GM18508 (cell line): ENCODE measurements at regions not wholly inside any gene's neighbourhood (a gene's known extent, or its start where the extent isn't known, plus 50 kb on each side); places are given as distances from the start of the nearest gene placed in this dataset.

Experiments
- ATAC-seq: cut with Tn5 transposase; IDR thresholded peaks from one replicate; pipeline ENCODE4 v1.9.1; 2021; ENCODE audit warnings: moderate number of reproducible peaks; ENCODE audit not compliant: insufficient read depth, unreplicated experiment

DNA sequence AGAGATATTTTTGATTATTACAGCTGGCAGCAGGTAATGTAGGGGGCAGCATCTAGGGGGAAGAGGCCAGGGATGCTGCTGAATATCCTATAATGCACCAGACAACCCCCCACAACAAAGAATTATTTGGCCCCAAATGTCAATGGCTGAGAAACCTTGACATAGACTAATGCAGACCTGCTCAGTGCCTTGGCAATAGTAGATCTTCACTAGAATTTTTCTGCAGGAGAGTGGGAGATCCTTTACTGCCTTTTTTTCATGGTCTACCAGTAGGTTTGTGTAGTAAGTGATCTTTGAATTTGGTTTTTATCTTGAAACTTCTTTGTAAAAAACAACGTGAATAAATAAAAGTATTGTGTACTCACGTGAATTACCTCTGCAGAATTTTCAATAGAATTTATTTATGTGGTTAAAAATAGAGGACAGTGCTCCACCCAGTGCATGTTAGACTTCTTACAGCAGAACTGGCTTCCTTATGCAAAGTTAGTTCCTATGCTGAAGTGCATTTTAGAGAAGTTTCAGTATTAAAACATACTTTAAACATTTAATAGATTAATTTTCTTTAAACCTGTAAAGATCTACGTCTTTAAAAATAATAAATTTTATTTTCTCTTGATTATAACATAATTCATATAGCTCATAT is 199.6 kb upstream of the HDAC9 start:
- no peak for ATAC-seq

DNA sequence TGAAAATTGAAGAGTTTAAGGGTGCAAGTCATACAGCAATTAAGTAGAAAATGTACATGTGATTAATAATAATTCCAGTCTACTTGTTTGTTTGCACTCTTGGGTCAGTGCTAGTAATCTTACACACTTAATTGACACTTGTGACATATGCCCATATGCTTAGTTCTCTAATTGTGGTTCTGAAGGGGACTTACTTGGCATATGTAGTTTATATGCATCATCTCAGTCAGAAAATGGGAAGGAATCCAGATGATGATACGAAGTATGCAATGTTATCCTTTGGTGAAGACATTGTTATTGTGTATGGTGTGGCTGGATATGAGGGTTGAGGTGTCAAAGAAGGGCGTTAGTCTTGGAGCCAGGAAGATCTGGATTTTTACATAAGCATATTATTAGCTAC is 193.5 kb upstream of the HDAC9 start:
- no peak for ATAC-seq

DNA sequence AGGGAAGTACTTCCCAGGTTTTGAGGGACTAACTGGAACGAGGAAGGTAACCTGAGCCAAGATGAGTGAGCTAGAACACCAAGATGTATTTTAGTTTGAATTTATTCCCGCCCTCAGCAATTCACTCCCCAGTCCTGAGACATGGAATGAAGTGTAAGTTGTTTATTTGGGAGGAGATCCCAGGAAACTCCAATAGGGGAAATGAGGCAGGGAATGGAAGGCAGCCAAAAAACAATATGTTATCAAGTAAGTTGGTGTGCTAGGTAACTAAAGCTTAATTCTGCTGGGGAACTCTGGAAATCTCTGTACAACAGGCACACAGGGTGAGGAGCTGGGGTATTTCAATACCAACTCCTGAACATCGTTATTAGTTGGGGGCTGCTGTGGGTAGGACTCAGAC is 189.7 kb upstream of the HDAC9 start:
- ATAC-seq, result no peak

DNA sequence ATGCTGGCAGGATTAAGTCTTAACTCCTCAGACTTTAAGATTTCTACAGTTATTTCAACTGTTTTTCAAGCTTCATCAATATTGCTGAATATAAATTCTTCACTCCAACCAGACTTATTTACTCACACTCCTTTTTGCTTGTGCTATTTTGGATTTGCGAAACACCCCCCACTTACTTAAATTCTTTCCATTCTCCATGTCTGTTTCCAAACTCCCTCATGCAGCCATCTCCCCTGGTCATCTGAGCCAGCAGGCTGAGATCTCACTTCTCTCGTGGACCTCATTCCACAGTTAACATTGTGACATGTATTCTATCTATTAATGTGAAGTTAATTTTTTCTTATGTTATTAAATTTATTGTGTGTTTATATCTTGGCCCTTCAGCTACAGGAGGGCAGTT is 188.9 kb upstream of the HDAC9 start:
- ATAC-seq, result no peak

DNA sequence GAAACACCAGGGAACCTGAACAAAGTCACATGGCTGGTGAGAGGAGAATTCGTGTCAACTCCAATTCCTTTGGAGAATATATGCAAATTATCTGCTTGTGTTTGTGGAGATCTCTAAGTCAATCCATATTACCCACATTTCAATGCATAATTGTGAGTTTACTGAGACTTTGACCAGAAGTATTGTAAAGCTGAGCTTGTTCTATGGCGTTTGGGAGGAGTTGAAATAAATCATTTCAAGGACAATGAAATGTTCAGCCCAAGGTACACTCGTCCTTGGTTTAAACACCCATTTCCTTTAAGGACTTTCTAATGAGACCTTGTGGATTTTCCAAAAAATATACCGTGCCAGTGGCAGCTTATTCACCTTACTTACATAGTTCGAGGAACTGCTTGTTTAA is 186.6 kb upstream of the HDAC9 start:
- ATAC-seq, result no peak

DNA sequence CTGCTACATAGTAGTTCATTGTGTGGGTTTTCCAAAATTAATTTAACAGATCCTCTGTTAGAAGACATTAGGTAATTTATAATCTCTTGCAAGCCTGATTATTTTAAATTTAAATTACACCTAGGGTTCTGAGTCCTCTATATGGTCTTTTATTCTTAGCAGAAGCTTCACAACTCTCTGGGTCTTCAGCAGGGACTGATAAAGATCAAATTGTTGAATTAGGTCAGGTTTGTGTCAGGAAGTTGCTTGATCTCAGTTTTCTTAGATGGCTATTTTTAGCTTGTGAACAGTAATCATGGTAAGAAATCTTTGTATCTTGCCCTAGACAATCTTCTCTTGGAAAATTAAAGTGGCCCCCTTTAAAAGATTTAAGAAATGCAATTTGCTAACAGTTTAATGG is 183.1 kb upstream of the HDAC9 start:
- no peak for ATAC-seq

DNA sequence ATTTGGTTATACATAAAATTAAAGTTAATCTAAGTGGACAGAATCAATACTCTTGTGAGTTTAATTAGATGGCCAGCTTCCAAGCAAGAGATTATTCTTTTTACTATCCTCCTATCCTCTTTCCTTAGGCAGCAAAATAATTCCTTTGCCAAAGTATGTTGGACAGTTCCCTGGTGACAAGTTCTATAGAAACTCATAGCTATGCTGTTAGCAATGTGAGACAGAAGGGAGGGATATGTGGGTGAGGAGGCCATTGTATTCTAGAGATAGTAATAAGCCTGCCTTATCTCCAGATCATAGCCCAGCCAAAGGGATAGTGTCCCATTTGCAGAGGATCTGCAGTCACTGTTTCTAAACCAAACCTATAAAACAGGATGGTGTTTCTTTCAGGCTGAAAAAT is 181.6 kb upstream of the HDAC9 start:
- ATAC-seq, result no peak

DNA sequence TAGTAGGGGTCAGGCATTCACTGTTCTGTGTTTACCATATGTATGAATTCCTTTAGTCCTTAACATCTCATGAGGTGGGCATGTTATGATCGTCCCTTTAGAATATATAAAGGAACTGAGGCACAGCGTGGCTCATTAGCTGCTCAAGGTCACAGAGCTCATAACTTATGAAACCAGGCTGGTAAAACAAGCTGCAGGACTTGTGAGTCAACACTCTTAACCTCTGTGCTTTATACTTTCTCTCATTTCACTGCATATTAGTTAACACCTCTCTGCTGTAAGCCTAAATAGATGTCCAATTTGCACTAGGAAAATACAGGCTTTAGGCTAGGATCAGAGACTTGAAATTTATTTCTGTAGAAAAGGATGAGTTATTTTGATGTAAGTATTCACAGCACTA is 180.3 kb upstream of the HDAC9 start:
- ATAC-seq, result no peak

DNA sequence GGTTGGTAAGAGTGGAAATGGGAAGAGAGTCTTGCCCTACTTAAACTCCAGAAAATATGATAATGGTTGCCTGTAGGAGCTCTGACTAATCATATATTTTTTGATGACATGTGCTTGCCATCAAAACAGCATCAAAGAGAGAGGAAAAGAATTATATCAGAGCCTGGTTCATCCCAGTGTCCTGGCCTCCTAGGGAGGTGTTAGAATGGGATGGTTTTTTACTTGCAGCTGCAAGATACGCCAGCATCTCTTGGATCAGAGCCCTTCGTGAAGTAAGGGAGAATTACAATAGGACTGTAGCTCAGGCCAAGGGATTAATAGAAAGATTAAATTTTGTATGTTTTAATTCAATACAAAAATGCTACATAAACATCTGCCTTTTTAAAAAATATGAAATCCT is 177.6 kb upstream of the HDAC9 start:
- no peak for ATAC-seq

DNA sequence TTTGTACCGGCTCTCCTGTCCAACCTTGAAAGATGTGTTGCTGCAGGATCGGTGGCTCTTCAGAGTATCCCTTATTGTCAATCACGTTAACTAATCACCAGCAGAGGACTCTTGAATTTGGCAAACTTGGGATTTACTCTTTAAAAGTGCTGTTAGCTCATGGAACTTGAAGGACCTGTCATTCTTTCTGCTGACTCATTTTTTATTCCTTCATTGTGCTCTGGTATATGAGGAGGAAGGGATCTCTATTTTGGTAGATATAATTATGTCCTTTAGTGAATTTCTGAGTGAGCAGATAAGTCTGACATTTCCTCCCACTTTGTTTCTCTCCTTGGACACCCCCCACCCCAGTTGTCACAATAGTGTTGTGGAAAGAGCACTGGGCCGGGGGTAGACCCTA is 175.1 kb upstream of the HDAC9 start:
- ATAC-seq, result no peak

DNA sequence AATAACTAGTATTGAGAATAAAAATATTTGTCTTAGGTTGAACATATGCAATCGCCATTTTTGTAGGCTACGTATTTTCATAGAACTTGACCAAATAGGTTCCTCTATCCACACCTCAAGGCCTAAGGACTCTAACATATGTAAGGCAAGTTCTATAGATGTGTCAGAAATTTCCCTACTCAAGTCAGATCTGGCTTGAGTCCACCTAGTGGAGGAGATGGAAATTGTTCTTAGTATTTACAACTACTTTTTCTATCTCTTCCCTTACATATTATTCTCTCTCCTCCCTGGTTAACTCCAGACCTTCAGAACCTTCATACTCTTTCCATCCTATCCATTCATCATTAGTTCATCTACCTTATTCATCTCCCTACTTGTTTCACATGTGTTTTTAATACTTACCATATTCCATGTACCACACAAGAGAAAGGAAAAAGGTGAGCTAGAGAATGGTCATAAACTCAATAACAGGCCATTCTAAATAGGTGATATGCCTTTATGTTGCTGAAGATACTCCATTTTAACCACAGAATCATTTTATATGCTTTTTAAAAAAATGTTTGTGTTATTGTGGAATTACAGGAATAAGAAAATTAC is 174.5 kb upstream of the HDAC9 start:
- ATAC-seq, result peak; percentile 79

DNA sequence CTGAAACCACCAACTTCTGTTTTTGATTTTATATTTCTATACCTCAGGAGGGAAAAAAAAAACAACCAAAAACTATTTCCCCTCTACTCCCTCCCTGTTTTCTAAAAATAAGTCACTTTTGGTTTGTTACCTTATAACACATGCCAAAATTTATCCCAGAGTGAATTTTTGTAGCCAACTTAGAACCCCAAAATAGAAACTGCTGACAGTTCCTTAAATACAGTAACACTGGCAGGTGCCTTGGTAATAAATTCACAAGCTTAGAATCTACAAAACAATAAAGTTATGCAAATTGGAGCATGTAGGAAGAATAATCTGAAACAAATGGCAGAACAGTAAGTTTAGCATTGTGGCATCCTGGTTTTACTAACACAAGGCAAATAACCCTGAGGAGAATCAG is 165.0 kb upstream of the HDAC9 start:
- no peak for ATAC-seq

DNA sequence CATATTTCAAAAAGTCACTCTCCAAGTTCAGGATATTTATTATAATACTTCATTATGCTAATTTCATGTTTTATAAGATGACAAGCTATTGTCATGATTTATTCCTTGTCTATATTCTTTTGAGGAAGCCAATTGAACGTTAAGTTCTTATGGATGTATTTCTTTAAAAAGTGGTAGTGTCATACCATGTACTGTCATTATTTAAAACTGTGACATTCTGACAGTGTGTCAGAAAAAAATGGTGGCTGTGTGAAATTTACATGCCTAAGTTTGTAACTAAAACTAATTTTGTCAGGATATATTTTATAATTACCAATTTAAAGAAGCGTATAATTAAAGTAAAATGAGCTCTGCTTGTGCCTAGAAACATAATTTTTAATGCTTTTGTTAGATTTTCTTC is 158.9 kb upstream of the HDAC9 start:
- ATAC-seq, result no peak

DNA sequence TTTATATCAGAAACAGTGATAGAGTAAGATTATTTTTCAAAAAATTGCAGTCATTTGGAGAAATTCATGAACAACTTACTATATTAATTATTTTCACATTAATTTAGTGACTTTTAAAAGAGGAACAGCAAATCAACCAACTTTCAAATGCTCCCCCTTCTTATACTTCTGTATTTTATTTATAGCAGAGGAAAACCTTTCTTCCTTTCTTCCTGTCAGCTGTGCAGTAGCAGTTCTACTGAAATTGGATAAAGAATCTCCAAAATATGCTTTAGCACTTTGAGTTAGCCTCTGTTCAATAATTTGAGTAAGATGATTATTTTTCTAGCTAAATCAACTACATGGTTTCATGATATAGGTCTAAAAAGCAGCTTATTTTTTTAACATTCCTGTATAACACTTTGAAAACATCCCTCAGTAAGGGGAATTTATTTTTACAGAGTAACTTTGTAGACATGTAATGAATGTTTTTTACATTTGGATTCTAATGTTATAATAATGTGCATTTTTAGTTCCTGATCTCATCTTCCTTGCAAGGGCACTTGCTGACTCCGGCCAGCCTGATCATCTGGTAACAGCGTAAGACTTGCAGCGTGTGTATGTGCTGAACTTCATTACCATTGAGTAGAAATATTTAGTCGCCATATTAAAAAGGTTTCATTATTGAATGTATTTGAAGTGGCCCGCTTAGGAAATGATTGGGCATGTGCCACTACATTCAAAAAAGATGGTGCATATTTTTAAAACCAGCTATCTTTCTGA is 158.3 kb upstream of the HDAC9 start:
- no peak for ATAC-seq

DNA sequence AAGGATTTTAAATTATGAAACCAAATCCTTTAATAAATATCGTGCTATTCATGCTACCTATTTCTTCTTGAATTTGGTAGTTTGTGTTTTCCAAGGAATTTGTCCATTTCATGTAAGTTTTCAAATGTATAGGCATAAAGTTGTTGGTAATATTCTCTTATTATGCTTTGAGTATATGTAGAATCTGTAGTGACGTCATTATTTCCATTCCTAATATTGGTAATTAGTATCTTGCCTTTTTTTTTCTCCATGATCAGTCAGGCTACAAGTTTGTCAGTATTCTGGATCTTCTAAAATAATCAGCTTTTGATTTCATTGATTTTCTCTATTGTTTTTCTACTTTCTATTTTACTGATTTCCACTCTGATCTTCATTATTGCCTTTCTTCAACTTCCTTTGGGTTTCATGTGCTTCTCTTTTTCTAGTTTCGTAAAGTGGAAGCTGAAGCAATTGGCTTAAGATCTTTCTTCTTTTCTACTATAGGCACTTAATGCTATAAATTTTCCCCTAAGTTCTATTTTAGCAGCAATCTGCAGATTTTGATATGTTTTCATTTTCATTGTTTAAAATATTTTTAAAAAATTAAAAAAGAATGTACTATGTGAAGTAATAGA is 156.5 kb upstream of the HDAC9 start:
- ATAC-seq, result no peak

DNA sequence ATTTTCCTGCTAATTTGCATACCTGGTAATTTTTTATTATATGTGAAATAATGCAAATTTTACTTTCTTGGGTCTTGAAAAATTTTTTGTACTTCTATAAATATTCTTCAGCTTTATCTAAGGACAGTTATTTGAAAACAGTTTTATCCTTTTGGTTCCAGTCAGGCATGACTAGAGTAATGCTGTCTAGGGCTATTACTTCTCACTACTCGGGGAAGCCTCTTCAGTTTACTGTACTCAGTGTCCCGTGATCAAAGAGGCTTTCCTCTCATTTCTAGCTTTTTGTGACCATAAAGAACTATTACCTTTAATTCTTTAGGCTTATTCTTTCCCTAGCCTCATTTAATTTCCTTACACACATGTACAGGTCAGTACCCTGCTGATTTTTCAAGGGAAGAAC is 153.8 kb upstream of the HDAC9 start:
- no peak for ATAC-seq

DNA sequence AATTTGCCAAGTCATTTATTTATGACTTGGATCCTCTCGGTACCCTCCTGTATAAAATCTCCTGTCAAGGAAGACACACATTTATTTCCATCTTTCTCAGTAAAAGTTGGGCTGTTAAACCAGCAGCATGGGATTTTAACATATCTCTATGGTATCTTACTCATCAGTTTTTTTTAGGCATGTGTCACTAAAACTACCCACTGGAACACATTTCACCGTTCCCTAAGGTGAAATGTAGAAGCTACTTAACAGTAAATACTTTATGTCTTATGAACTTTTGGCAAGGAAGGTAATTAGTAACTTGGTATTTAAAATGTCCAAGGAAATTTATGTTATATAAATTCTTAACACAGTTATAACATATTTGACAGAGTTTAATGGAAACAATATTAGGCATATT is 152.5 kb upstream of the HDAC9 start:
- ATAC-seq, result no peak

DNA sequence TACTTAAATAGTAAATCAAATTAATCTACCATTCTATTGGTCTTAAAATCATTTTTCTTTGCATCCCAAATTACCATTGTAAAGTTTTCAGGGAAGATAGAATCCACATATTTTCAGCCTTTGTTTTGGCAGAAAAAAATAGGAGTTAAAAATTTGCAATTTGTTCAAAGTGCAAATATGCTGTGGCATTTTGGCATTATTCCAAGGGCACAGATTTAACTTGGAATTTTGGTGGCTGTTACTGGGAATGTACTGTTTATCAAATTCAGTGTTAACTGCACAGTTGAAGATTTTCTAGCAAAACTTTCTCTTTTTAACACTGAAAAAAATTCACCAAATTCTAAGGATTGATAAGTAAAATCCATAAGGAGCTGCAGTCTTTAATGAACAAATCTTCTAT is 151.0 kb upstream of the HDAC9 start:
- ATAC-seq, result no peak

DNA sequence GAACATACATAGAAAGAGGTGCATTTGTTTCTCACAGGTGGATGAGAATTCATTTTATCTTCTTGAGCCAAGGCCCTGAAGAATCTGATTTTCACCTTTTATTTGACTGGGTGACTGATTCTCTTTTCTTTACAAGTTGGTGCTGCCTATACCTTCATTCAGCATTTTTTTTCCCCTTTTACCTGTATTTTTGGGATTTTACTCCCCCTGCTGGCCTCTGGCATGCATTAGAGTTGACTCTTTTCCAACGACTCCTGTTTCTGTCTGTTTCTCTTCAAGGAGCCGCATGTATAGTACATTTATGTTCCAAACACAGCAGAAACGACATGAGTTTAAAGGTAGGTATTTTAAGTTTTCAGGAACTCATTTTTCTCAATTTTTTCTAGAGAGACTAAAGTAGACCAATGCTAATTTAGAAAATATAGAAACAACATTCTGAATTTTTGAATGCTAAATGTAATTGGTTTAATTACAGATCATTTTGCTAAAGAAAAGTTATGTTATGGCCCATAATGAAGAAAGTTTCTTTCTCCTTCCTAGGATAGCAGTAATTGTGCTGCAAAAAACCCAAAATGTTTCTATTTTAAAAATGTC is 149.8 kb upstream of the HDAC9 start:
- ATAC-seq, result no peak

DNA sequence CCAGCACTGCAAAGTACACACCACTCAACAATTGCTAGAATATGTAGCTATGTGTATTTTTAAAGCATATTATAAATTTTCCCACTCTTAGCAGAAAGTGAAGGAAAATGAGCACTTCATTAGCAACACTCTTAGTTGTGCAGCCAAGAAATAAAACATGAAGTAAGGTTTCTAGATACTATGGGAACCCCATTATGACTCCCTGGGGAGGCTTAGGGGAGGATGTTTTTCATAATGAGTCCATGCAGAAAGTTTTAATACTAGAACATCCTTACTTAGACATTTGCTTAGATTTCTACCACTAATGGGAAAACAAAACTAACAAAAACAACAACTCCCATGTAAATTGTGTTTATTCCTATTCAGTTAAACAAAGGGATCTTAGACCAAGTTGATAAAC is 148.4 kb upstream of the HDAC9 start:
- ATAC-seq, result no peak

DNA sequence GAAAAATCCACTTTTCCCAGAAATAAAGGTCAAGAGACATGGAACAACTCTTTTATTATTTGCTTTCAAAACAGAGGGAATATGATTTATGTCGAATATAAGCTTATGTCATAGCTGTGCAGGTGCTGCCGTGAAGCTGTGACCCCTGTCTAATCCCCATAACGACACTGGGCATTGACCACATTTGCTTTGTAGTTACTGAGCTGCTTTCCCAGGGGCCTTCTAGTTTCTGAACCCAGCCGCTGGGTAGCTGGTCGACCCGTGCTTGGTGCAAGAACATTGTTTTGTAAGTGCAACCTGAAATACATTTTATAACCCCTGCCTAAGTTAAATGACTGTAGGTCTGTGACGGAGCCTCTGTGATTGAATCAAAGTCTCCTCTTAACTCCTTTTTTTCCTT is 144.9 kb upstream of the HDAC9 start:
- no peak for ATAC-seq
